PFSK-1 (cell line): ENCODE measurements at regions not wholly inside any gene's neighbourhood (a gene's known extent, or its start where the extent isn't known, plus 50 kb on each side); places are given as distances from the start of the nearest gene placed in this dataset.

ENCODE experiments used
- FOXP2 ChIP-seq: optimal IDR thresholded peaks from 2 replicates; pipeline ENCODE3; 2011; ENCODE audit warnings: borderline replicate concordance, control low read depth, inconsistent platforms; ENCODE audit not compliant: insufficient read depth; ENCODE audit errors: extremely low read length, extremely low read depth
- POLR2AphosphoS5 ChIP-seq: IDR thresholded peaks from 2 replicates; pipeline ENCODE4 v1.6.1; 2012; ENCODE audit warnings: low read depth, mild to moderate bottlenecking, control low read depth, low read length, moderate library complexity
- SIN3A ChIP-seq: IDR thresholded peaks from 2 replicates; pipeline ENCODE4 v1.6.1; 2012; ENCODE audit warnings: mild to moderate bottlenecking, low read length, moderate library complexity, borderline replicate concordance; ENCODE audit not compliant: insufficient read depth
- TAF1 ChIP-seq: IDR thresholded peaks from 2 replicates; pipeline ENCODE4 v1.6.1; 2012; ENCODE audit warnings: low read length, control low read depth, borderline replicate concordance; ENCODE audit not compliant: insufficient read depth
- TF ChIP-seq, protein P1 (sequence below), 2 experiments: IDR thresholded peaks; 2 replicates each; pipeline versions ENCODE4 v1.6.1 to v1.8.0; 2011 to 2012; ENCODE audit warnings: low read depth in 2 of 2, low read length in 2 of 2, control low read depth in 1 of 2, inconsistent platforms in 1 of 2, mild to moderate bottlenecking in 1 of 2, moderate library complexity in 1 of 2; ENCODE audit not compliant: insufficient read depth in 1 of 2

- TF ChIP-seq FOXP2: no peak
- TF ChIP-seq SIN3A: no peak
- no peak for TF ChIP-seq POLR2AphosphoS5
- TF ChIP-seq, protein P1, sequence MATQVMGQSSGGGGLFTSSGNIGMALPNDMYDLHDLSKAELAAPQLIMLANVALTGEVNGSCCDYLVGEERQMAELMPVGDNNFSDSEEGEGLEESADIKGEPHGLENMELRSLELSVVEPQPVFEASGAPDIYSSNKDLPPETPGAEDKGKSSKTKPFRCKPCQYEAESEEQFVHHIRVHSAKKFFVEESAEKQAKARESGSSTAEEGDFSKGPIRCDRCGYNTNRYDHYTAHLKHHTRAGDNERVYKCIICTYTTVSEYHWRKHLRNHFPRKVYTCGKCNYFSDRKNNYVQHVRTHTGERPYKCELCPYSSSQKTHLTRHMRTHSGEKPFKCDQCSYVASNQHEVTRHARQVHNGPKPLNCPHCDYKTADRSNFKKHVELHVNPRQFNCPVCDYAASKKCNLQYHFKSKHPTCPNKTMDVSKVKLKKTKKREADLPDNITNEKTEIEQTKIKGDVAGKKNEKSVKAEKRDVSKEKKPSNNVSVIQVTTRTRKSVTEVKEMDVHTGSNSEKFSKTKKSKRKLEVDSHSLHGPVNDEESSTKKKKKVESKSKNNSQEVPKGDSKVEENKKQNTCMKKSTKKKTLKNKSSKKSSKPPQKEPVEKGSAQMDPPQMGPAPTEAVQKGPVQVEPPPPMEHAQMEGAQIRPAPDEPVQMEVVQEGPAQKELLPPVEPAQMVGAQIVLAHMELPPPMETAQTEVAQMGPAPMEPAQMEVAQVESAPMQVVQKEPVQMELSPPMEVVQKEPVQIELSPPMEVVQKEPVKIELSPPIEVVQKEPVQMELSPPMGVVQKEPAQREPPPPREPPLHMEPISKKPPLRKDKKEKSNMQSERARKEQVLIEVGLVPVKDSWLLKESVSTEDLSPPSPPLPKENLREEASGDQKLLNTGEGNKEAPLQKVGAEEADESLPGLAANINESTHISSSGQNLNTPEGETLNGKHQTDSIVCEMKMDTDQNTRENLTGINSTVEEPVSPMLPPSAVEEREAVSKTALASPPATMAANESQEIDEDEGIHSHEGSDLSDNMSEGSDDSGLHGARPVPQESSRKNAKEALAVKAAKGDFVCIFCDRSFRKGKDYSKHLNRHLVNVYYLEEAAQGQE (IDR thresholded peaks at IDR 0.05; ENCODE audit: insufficient read depth in 1 of 2, low read depth in 2 of 2, low read length in 2 of 2): no peak
- no peak for TF ChIP-seq TAF1
These were observed 124.1 kb upstream of the POM121L12 start for GRCh38 chr7:52911326-52911725.

DNA sequence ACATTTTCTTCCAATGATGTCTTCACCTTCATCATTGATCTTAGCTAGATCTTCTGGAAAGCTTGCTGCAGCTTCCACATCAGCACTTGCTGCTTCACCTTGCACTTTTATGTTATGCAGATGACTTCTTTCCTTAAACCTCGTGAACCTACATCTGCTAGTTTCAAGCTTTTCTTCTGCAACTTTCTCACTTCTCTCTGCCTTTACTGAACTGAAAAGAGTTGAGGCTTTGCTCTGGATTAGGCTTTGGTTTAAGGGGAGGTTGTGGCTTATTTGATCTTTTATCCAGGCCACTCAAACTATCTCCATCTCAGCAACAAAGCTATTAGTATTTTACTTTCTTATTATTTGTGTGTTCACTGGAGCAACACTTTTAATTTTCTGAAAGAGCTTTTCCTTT is 125.5 kb upstream of the POM121L12 start:
- TF ChIP-seq POLR2AphosphoS5: no peak
- TF ChIP-seq, protein P1 (IDR thresholded peaks at IDR 0.05; ENCODE audit: insufficient read depth in 1 of 2, low read depth in 2 of 2, low read length in 2 of 2): no peak
- no peak for TF ChIP-seq TAF1
- TF ChIP-seq FOXP2: no peak
- TF ChIP-seq SIN3A: no peak

- TF ChIP-seq TAF1: no peak
- TF ChIP-seq, protein P1 (IDR thresholded peaks at IDR 0.05; ENCODE audit: insufficient read depth in 1 of 2, low read depth in 2 of 2, low read length in 2 of 2): no peak
- TF ChIP-seq SIN3A: no peak
- TF ChIP-seq POLR2AphosphoS5: no peak
- TF ChIP-seq FOXP2: no peak
These were observed 126.3 kb upstream of the POM121L12 start for GRCh38 chr7:52909131-52909530.

GRCh38 chr7:52897713-52898112 is 137.7 kb upstream of the POM121L12 start:
- TF ChIP-seq SIN3A (no peak), FOXP2 (no peak), TAF1 (no peak), POLR2AphosphoS5 (no peak)
- TF ChIP-seq, protein P1 (IDR thresholded peaks at IDR 0.05; ENCODE audit: insufficient read depth in 1 of 2, low read depth in 2 of 2, low read length in 2 of 2): no peak

DNA sequence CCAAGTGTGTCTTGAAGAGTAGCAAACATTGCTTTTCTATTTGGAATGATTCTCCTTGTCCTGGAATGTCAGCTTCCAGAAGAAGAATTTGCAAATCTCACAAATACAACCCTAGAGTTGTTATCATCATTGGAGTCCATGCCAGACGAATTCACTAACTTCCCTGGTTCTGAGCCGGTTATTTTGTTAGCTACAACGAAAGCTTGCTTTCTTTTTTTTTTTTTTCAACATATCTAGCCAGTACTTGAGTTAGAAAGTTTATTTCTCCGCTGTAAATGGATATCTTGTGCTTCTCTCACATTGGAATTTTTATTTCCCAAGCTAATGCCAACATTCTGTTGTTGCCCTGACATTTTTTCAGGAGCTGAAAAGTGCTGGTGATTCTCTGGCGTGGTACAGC is 138.1 kb upstream of the POM121L12 start:
- TF ChIP-seq POLR2AphosphoS5 (no peak), FOXP2 (no peak), TAF1 (no peak), SIN3A (no peak)
- TF ChIP-seq, protein P1 (IDR thresholded peaks at IDR 0.05; ENCODE audit: insufficient read depth in 1 of 2, low read depth in 2 of 2, low read length in 2 of 2): no peak
